ENCODE measurements at regions not wholly inside any gene's neighbourhood (a gene's known extent, or its start where the extent isn't known, plus 50 kb on each side); places are given as distances from the start of the nearest gene placed in this dataset.

GRCh38 chr4:85399270-85399669 is 75.7 kb upstream of the ARHGAP24 start:
- H3K27me3 Mint-ChIP-seq, result peaks cover 4% of the 10 kb centered on the region
- peaks cover 0 to 2% of the 10 kb centered on the region in 2 experiments for H3K9me3 ChIP-seq (ENCODE audit: control insufficient read depth in 2 of 2, low read length in 2 of 2)
- H3K4me3 Mint-ChIP-seq, result no peak overlapping the region
- H3K36me3 Mint-ChIP-seq, result no peaks in the 10 kb centered on the region
- no peaks in the 10 kb centered on the region for H3K36me3 ChIP-seq (ENCODE audit: control insufficient read depth, insufficient read depth, low read length)
- ATAC-seq (ENCODE audit: low read depth in 2 of 2), result no peak
- DNase-seq, result no peak
- no peak overlapping the region for H3K27ac Mint-ChIP-seq
- H3K9me3 Mint-ChIP-seq, result peaks cover 0 to 3% (median 0%) of the 10 kb centered on the region in 7 donors
- H3K27me3 ChIP-seq (ENCODE audit: control insufficient read depth, insufficient read depth, low read length), result no peaks in the 10 kb centered on the region
- H3K27ac ChIP-seq (ENCODE audit: insufficient read depth, low read length, poor library complexity, severe bottlenecking), result no peak overlapping the region
- no peaks in the 10 kb centered on the region for H3K4me1 ChIP-seq (ENCODE audit: control insufficient read depth, insufficient read depth, low read length, poor library complexity, severe bottlenecking)
- no peaks in the 10 kb centered on the region for H3K4me1 Mint-ChIP-seq
- no peak overlapping the region for H3K4me3 ChIP-seq (ENCODE audit: low read depth, low read length)

GRCh38 chr4:85402371-85402770 is 72.6 kb upstream of the ARHGAP24 start:
- H3K9me3 ChIP-seq (ENCODE audit: control insufficient read depth in 2 of 2, low read length in 2 of 2), result no peaks in the 10 kb centered on the region
- no peak overlapping the region for H3K27ac ChIP-seq (ENCODE audit: insufficient read depth, low read length, poor library complexity, severe bottlenecking)
- ATAC-seq (ENCODE audit: low read depth in 2 of 2) (no peak), DNase-seq (no peak)
- peaks cover 0 to 2% (median 0%) of the 10 kb centered on the region in 7 donors for H3K9me3 Mint-ChIP-seq
- no peak overlapping the region for H3K27ac Mint-ChIP-seq
- no peaks in the 10 kb centered on the region for H3K27me3 ChIP-seq (ENCODE audit: control insufficient read depth, insufficient read depth, low read length)
- no peak overlapping the region for H3K4me3 Mint-ChIP-seq
- no peaks in the 10 kb centered on the region for H3K36me3 ChIP-seq (ENCODE audit: control insufficient read depth, insufficient read depth, low read length)
- no peaks in the 10 kb centered on the region for H3K4me1 Mint-ChIP-seq
- no peaks in the 10 kb centered on the region for H3K36me3 Mint-ChIP-seq
- no peak overlapping the region for H3K4me3 ChIP-seq (ENCODE audit: low read depth, low read length)
- peaks cover 4% of the 10 kb centered on the region for H3K27me3 Mint-ChIP-seq
- no peaks in the 10 kb centered on the region for H3K4me1 ChIP-seq (ENCODE audit: control insufficient read depth, insufficient read depth, low read length, poor library complexity, severe bottlenecking)

- no peaks in the 10 kb centered on the region for H3K4me1 ChIP-seq (ENCODE audit: control insufficient read depth, insufficient read depth, low read length, poor library complexity, severe bottlenecking)
- no peak overlapping the region for H3K4me3 ChIP-seq (ENCODE audit: low read depth, low read length)
- ATAC-seq (ENCODE audit: low read depth in 2 of 2) (no peak), DNase-seq (no peak)
- H3K27ac ChIP-seq (ENCODE audit: insufficient read depth, low read length, poor library complexity, severe bottlenecking), result no peak overlapping the region
- no peaks in the 10 kb centered on the region for H3K27me3 ChIP-seq (ENCODE audit: control insufficient read depth, insufficient read depth, low read length)
- Mint-ChIP-seq H3K27ac (no peak overlapping the region), H3K4me1 (no peaks in the 10 kb centered on the region), H3K4me3 (no peak overlapping the region), H3K27me3 (no peaks in the 10 kb centered on the region), H3K9me3 (peaks cover 0 to 2% (median 0%) of the 10 kb centered on the region in 7 donors), H3K36me3 (no peaks in the 10 kb centered on the region)
- no peaks in the 10 kb centered on the region for H3K9me3 ChIP-seq (ENCODE audit: control insufficient read depth in 2 of 2, low read length in 2 of 2)
- H3K36me3 ChIP-seq (ENCODE audit: control insufficient read depth, insufficient read depth, low read length), result no peaks in the 10 kb centered on the region
These were observed 68.8 kb upstream of the ARHGAP24 start for GRCh38 chr4:85406185-85406584.

GRCh38 chr4:85407546-85407945 is 67.4 kb upstream of the ARHGAP24 start:
- no peak for DNase-seq
- ATAC-seq (ENCODE audit: low read depth in 2 of 2), result no peak
- Histone ChIP-seq H3K9me3 (ENCODE audit: control insufficient read depth in 2 of 2, low read length in 2 of 2) (no peaks in the 10 kb centered on the region), H3K27ac (ENCODE audit: insufficient read depth, low read length, poor library complexity, severe bottlenecking) (no peak overlapping the region), H3K4me1 (ENCODE audit: control insufficient read depth, insufficient read depth, low read length, poor library complexity, severe bottlenecking) (no peaks in the 10 kb centered on the region), H3K4me3 (ENCODE audit: low read depth, low read length) (no peak overlapping the region), H3K27me3 (ENCODE audit: control insufficient read depth, insufficient read depth, low read length) (no peaks in the 10 kb centered on the region), H3K36me3 (ENCODE audit: control insufficient read depth, insufficient read depth, low read length) (no peaks in the 10 kb centered on the region)
- H3K27me3 Mint-ChIP-seq, result no peaks in the 10 kb centered on the region
- H3K9me3 Mint-ChIP-seq, result peaks cover 0 to 3% (median 0%) of the 10 kb centered on the region in 7 donors
- H3K4me1 Mint-ChIP-seq, result no peaks in the 10 kb centered on the region
- no peak overlapping the region for H3K4me3 Mint-ChIP-seq
- H3K27ac Mint-ChIP-seq, result no peak overlapping the region
- H3K36me3 Mint-ChIP-seq, result no peaks in the 10 kb centered on the region

- H3K4me1 ChIP-seq (ENCODE audit: control insufficient read depth, insufficient read depth, low read length, poor library complexity, severe bottlenecking), result no peaks in the 10 kb centered on the region
- H3K27ac ChIP-seq (ENCODE audit: insufficient read depth, low read length, poor library complexity, severe bottlenecking), result no peak overlapping the region
- no peaks in the 10 kb centered on the region for H3K36me3 ChIP-seq (ENCODE audit: control insufficient read depth, insufficient read depth, low read length)
- DNase-seq (no peak), ATAC-seq (ENCODE audit: low read depth in 2 of 2) (no peak)
- Mint-ChIP-seq H3K36me3 (no peaks in the 10 kb centered on the region), H3K9me3 (peaks cover 0 to 3% (median 0%) of the 10 kb centered on the region in 7 donors), H3K4me3 (no peak overlapping the region), H3K4me1 (no peaks in the 10 kb centered on the region), H3K27ac (no peak overlapping the region), H3K27me3 (no peaks in the 10 kb centered on the region)
- H3K27me3 ChIP-seq (ENCODE audit: control insufficient read depth, insufficient read depth, low read length), result no peaks in the 10 kb centered on the region
- no peaks in the 10 kb centered on the region for H3K9me3 ChIP-seq (ENCODE audit: control insufficient read depth in 2 of 2, low read length in 2 of 2)
- no peak overlapping the region for H3K4me3 ChIP-seq (ENCODE audit: low read depth, low read length)
These were observed 66.6 kb upstream of the ARHGAP24 start for GRCh38 chr4:85408301-85408700.

GRCh38 chr4:85409251-85409650 is 65.7 kb upstream of the ARHGAP24 start:
- Mint-ChIP-seq H3K9me3 (peaks cover 0 to 3% (median 0%) of the 10 kb centered on the region in 7 donors), H3K27me3 (no peaks in the 10 kb centered on the region), H3K4me3 (no peak overlapping the region), H3K4me1 (no peaks in the 10 kb centered on the region), H3K27ac (no peak overlapping the region), H3K36me3 (no peaks in the 10 kb centered on the region)
- DNase-seq, result no peak
- Histone ChIP-seq H3K9me3 (ENCODE audit: control insufficient read depth in 2 of 2, low read length in 2 of 2) (no peaks in the 10 kb centered on the region), H3K4me3 (ENCODE audit: low read depth, low read length) (no peak overlapping the region), H3K27me3 (ENCODE audit: control insufficient read depth, insufficient read depth, low read length) (no peaks in the 10 kb centered on the region), H3K36me3 (ENCODE audit: control insufficient read depth, insufficient read depth, low read length) (no peaks in the 10 kb centered on the region), H3K27ac (ENCODE audit: insufficient read depth, low read length, poor library complexity, severe bottlenecking) (no peak overlapping the region), H3K4me1 (ENCODE audit: control insufficient read depth, insufficient read depth, low read length, poor library complexity, severe bottlenecking) (no peaks in the 10 kb centered on the region)
- no peak for ATAC-seq (ENCODE audit: low read depth in 2 of 2)

- no peak overlapping the region for H3K4me3 ChIP-seq (ENCODE audit: low read depth, low read length)
- Mint-ChIP-seq H3K27me3 (no peaks in the 10 kb centered on the region), H3K27ac (no peak overlapping the region), H3K4me1 (no peaks in the 10 kb centered on the region), H3K4me3 (no peak overlapping the region), H3K36me3 (no peaks in the 10 kb centered on the region), H3K9me3 (peaks cover 0 to 6% (median 0%) of the 10 kb centered on the region in 7 donors)
- H3K36me3 ChIP-seq (ENCODE audit: control insufficient read depth, insufficient read depth, low read length), result no peaks in the 10 kb centered on the region
- no peaks in the 10 kb centered on the region for H3K4me1 ChIP-seq (ENCODE audit: control insufficient read depth, insufficient read depth, low read length, poor library complexity, severe bottlenecking)
- DNase-seq (no peak), ATAC-seq (ENCODE audit: low read depth in 2 of 2) (no peak)
- H3K27me3 ChIP-seq (ENCODE audit: control insufficient read depth, insufficient read depth, low read length), result no peaks in the 10 kb centered on the region
- H3K27ac ChIP-seq (ENCODE audit: insufficient read depth, low read length, poor library complexity, severe bottlenecking), result no peak overlapping the region
- no peaks in the 10 kb centered on the region for H3K9me3 ChIP-seq (ENCODE audit: control insufficient read depth in 2 of 2, low read length in 2 of 2)
These were observed 63.6 kb upstream of the ARHGAP24 start for GRCh38 chr4:85411386-85411785.

- DNase-seq (no peak), ATAC-seq (ENCODE audit: low read depth in 2 of 2) (no peak)
- H3K4me3 Mint-ChIP-seq, result no peak overlapping the region
- no peaks in the 10 kb centered on the region for H3K4me1 Mint-ChIP-seq
- peaks cover 0 to 8% (median 2%) of the 10 kb centered on the region in 7 donors for H3K9me3 Mint-ChIP-seq
- no peaks in the 10 kb centered on the region for H3K27me3 ChIP-seq (ENCODE audit: control insufficient read depth, insufficient read depth, low read length)
- H3K27ac ChIP-seq (ENCODE audit: insufficient read depth, low read length, poor library complexity, severe bottlenecking), result no peak overlapping the region
- no peaks in the 10 kb centered on the region for H3K9me3 ChIP-seq (ENCODE audit: control insufficient read depth in 2 of 2, low read length in 2 of 2)
- no peak overlapping the region for H3K4me3 ChIP-seq (ENCODE audit: low read depth, low read length)
- no peaks in the 10 kb centered on the region for H3K36me3 Mint-ChIP-seq
- no peaks in the 10 kb centered on the region for H3K36me3 ChIP-seq (ENCODE audit: control insufficient read depth, insufficient read depth, low read length)
- no peaks in the 10 kb centered on the region for H3K4me1 ChIP-seq (ENCODE audit: control insufficient read depth, insufficient read depth, low read length, poor library complexity, severe bottlenecking)
- H3K27me3 Mint-ChIP-seq, result no peaks in the 10 kb centered on the region
- H3K27ac Mint-ChIP-seq, result no peak overlapping the region
These were observed 60.0 kb upstream of the ARHGAP24 start for GRCh38 chr4:85414972-85415371.

Data from CD4-positive, CD25-positive, alpha-beta regulatory T cell (primary cell).